ENCODE measurements at regions not wholly inside any gene's neighbourhood (a gene's known extent, or its start where the extent isn't known, plus 50 kb on each side); places are given as distances from the start of the nearest gene placed in this dataset.

DNA sequence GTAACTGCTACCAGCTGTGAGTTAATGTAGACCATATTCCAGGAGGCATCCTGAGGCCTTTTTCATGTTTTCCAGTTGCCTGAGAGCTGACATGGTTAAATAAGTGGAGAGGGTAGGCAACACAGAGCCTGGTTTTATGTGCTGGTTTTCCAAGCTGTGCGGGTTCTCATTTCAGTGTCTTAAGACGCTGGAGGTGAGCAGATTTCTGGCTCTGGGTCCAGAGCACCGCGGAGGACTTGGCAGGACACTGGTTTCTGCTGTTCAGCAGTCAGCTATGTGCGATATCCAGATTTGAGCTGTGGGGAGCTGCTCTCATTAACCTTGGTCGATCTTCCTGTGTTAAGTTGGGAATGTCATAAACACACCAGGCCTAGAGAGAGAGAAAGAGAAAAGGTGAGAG, 680.8 kb downstream of the BCL11B start:
- intact Hi-C loops (cut with DNase I) = no loop called here
- Histone ChIP-seq H3K36me3 (no peaks in the 10 kb centered on the region), H3K4me1 (replicated peaks) (no peaks in the 10 kb centered on the region), H3K27me3 (replicated peaks; ENCODE audit: insufficient read depth) (no peaks in the 10 kb centered on the region), H3K4me3 (no peak overlapping the region), H3K9me3 (no peaks in the 10 kb centered on the region), H3K27ac (no peak overlapping the region)
- TF ChIP-seq POLR2AphosphoS5 (IDR thresholded peaks at IDR 0.05) = no peak
- WGBS = 74% methylated on average over 6 of the region's 6 CpGs
- DNase-seq (ENCODE audit: low spot score) = no peak

DNA sequence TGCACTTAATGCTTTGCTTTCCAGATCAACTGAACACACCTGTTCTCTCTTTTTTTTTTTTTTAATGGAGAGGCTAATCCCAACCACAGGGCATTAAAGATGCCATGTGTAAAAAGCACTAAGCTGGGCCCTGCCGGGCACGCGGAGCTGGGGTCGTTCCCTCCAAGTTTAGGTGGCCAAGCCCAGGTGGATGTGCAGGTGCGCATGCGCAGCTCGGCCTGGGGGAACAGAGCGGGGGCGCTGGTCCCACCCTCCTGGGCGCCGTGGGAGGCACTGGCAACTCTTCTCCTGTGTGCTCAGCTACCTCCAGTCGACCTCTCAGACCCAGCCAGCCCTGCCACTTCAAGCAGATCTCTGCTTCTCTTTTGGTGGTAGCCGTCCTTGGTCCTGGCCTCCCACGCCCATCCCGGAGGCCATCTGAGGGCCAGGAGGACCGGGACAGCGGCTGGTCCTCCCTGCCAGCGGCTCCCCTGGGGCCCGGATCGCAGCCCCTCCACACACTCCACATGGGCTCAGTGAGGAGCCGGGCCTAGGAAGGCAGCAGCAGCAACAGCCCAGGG, 679.3 kb downstream of the BCL11B start:
- no peak overlapping the region for H3K4me3 ChIP-seq
- DNase-seq (ENCODE audit: low spot score) = no peak

DNA sequence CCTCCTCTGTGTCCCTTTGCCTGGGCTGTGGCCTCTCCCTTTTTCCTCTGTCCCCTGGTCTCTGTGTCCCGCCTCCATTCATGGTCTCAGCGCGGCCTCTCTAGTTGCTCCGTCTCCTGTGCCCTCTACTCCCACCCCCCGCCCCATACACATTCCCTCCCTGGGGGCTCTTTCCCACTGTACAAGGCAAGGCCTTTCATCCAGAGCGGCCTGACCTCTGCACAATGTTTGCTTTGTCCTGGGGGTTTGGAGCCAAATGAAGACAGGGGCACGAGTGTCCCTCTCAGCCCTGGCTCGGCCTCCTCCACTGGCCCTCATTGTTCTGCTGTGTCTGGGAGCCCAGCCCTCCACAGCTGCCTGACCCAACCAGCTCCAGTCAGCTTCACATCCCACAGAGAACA, 678.6 kb downstream of the BCL11B start:
- WGBS = 67% methylated on average over 8 of the region's 8 CpGs
- Histone ChIP-seq H3K4me1 (replicated peaks) (no peaks in the 10 kb centered on the region), H3K36me3 (no peaks in the 10 kb centered on the region), H3K9me3 (no peaks in the 10 kb centered on the region), H3K4me3 (no peak overlapping the region), H3K27me3 (replicated peaks; ENCODE audit: insufficient read depth) (no peaks in the 10 kb centered on the region), H3K27ac (no peak overlapping the region)
- intact Hi-C loops (cut with DNase I) = no loop called here
- TF ChIP-seq, protein P1, sequence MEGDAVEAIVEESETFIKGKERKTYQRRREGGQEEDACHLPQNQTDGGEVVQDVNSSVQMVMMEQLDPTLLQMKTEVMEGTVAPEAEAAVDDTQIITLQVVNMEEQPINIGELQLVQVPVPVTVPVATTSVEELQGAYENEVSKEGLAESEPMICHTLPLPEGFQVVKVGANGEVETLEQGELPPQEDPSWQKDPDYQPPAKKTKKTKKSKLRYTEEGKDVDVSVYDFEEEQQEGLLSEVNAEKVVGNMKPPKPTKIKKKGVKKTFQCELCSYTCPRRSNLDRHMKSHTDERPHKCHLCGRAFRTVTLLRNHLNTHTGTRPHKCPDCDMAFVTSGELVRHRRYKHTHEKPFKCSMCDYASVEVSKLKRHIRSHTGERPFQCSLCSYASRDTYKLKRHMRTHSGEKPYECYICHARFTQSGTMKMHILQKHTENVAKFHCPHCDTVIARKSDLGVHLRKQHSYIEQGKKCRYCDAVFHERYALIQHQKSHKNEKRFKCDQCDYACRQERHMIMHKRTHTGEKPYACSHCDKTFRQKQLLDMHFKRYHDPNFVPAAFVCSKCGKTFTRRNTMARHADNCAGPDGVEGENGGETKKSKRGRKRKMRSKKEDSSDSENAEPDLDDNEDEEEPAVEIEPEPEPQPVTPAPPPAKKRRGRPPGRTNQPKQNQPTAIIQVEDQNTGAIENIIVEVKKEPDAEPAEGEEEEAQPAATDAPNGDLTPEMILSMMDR (IDR thresholded peaks at IDR 0.05) = no peak
- TF ChIP-seq POLR2AphosphoS5 (IDR thresholded peaks at IDR 0.05) (no peak), POLR2A (IDR thresholded peaks at IDR 0.05) (no peak)
- DNase-seq (ENCODE audit: low spot score) = no peak

More for the DNA sequence above, 679.3 kb downstream of the BCL11B start:
- H3K4me1 ChIP-seq (replicated peaks) = no peaks in the 10 kb centered on the region
- H3K36me3 ChIP-seq = no peaks in the 10 kb centered on the region
- WGBS = 90% methylated on average over 21 of the region's 21 CpGs
- intact Hi-C loops (cut with DNase I) = no loop called here
- H3K27ac ChIP-seq = no peak overlapping the region
- H3K9me3 ChIP-seq = no peaks in the 10 kb centered on the region
- TF ChIP-seq POLR2A (IDR thresholded peaks at IDR 0.05) = no peak
- TF ChIP-seq POLR2AphosphoS5 (IDR thresholded peaks at IDR 0.05) = no peak
- TF ChIP-seq, protein P1 (IDR thresholded peaks at IDR 0.05) = no peak
- H3K27me3 ChIP-seq (replicated peaks; ENCODE audit: insufficient read depth) = no peaks in the 10 kb centered on the region

DNA sequence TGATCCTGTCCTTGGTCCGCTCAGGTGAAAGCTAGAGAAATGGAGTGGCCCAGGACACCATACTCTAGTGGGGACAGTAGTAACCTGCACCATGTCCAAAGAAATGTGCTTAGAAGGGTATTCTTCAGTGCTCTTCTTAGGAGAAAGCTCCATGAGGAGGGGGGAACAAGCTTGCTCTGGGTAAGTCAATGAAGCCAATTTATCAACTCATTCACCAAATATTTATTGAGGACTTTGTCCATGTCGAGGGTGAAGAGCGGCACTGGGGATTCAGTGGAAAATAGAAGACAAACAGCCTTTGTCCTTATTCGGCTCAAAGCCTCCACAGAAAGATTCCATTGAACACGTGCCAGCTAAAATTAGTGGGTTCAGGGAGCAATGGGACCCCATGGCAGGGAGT, 677.8 kb downstream of the BCL11B start:
- Histone ChIP-seq H3K9me3 (no peaks in the 10 kb centered on the region), H3K27ac (no peak overlapping the region), H3K27me3 (replicated peaks; ENCODE audit: insufficient read depth) (no peaks in the 10 kb centered on the region), H3K36me3 (no peaks in the 10 kb centered on the region), H3K4me1 (replicated peaks) (no peaks in the 10 kb centered on the region), H3K4me3 (no peak overlapping the region)
- TF ChIP-seq POLR2A (IDR thresholded peaks at IDR 0.05) (no peak), POLR2AphosphoS5 (IDR thresholded peaks at IDR 0.05) (no peak)
- TF ChIP-seq, protein P1 (IDR thresholded peaks at IDR 0.05) = no peak
- no peak for DNase-seq (ENCODE audit: low spot score)
- intact Hi-C loops (cut with DNase I) = no loop called here
- WGBS = 72% methylated on average over 5 of the region's 5 CpGs

DNA sequence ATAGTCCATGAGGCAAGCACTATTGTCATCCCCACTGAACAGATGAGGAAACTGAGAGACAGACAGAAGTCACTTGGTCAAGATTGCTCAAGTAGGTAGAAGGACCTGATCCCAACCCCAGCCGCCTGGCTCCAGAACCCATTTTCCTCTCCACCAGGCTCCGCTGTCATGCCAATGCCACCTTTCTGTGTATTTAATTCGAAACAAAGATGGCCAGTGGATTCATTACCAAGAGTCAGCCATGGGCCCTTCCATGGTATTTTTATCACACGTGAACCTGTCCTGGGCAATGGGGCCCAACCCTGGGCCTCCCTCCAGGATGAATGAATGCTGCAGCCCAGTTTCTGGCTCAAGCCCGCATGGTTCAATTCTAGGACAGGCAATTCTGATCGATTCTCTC, 673.4 kb downstream of the BCL11B start:
- 91% methylated on average over 6 of the region's 6 CpGs for WGBS
- intact Hi-C loops (cut with DNase I) = no loop called here
- Histone ChIP-seq H3K4me1 (replicated peaks) (no peaks in the 10 kb centered on the region), H3K27me3 (replicated peaks; ENCODE audit: insufficient read depth) (no peaks in the 10 kb centered on the region), H3K4me3 (no peak overlapping the region), H3K27ac (no peak overlapping the region), H3K9me3 (no peaks in the 10 kb centered on the region), H3K36me3 (no peaks in the 10 kb centered on the region)
- no peak for DNase-seq (ENCODE audit: low spot score)
- TF ChIP-seq POLR2AphosphoS5 (IDR thresholded peaks at IDR 0.05) (no peak), POLR2A (IDR thresholded peaks at IDR 0.05) (no peak)
- TF ChIP-seq, protein P1 (IDR thresholded peaks at IDR 0.05) = no peak

All from prostate gland (tissue), 2 donors.